WI38 (cell line): ENCODE measurements at regions not wholly inside any gene's neighbourhood (a gene's known extent, or its start where the extent isn't known, plus 50 kb on each side); places are given as distances from the start of the nearest gene placed in this dataset.

Experiments
- H3K4me3 ChIP-seq: 2 replicates; pipeline ENCODE4 v1.5.1; 2011; ENCODE audit warnings: low read depth, mild to moderate bottlenecking, control low read depth, low read length
- TF ChIP-seq, protein P1 (sequence below): IDR thresholded peaks from 2 replicates; pipeline ENCODE4 v1.5.1; 2012; ENCODE audit warnings: low read depth, mild to moderate bottlenecking, control low read depth, low read length

DNA sequence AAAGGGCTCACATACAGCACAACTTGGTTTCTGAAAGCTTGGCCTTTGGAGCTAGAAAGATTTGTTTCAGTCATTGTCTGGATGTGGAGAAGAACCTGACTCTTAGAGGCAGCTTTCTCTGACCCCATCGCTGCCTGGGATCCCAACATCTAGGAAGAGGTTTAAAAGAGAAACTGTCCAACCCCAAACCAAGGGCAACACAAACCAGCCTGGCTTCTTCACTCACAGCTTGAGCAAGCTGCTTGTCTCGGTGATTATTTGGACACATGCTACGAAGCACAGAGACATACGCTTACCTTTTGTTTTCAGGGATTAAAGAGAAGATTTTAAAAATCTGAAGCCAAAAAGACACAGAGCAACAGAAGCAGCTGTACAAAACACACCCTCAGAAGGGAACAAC lies 109.8 kb downstream of the ETS2 start:
- TF ChIP-seq, protein P1, sequence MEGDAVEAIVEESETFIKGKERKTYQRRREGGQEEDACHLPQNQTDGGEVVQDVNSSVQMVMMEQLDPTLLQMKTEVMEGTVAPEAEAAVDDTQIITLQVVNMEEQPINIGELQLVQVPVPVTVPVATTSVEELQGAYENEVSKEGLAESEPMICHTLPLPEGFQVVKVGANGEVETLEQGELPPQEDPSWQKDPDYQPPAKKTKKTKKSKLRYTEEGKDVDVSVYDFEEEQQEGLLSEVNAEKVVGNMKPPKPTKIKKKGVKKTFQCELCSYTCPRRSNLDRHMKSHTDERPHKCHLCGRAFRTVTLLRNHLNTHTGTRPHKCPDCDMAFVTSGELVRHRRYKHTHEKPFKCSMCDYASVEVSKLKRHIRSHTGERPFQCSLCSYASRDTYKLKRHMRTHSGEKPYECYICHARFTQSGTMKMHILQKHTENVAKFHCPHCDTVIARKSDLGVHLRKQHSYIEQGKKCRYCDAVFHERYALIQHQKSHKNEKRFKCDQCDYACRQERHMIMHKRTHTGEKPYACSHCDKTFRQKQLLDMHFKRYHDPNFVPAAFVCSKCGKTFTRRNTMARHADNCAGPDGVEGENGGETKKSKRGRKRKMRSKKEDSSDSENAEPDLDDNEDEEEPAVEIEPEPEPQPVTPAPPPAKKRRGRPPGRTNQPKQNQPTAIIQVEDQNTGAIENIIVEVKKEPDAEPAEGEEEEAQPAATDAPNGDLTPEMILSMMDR: no peak
- no peak overlapping the region for H3K4me3 ChIP-seq

DNA sequence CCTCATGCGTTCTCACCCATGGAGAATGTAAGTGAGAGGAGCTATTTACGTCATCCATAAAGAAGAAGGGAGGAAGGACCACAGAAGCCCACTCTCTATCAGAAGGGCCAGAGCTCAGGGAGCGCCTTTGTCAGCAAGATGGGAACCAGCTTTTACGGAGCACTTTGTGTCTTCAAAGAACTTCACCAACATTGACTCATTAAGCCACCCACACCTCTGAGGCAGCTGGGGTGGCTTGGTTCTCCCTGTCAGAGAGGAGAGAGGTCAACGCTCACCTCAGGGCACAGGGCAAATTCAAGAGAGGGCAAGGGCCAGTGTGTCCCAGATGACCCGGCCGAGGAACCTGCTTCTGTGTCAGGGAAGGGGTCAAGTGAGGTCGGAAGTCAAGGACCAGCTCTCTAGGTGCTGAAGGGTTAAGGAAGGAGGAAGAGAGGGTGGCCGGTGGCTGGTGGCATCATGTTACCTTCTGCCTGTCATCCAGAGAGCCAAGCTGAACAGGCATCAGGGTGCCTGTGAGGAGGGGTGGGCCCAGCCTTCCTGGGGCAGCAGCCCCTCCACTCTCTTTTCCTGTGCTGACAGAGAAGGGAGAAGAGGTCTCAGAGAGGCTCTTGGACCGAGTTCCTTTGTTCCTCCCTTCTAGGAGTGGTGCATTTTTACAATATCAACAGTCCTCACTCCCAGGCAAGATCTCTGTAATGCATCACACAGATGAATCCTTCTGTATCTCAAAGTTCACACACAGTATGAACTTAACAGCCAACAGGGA lies 109.0 kb downstream of the ETS2 start:
- TF ChIP-seq, protein P1: no peak
- H3K4me3 ChIP-seq: no peak overlapping the region

DNA sequence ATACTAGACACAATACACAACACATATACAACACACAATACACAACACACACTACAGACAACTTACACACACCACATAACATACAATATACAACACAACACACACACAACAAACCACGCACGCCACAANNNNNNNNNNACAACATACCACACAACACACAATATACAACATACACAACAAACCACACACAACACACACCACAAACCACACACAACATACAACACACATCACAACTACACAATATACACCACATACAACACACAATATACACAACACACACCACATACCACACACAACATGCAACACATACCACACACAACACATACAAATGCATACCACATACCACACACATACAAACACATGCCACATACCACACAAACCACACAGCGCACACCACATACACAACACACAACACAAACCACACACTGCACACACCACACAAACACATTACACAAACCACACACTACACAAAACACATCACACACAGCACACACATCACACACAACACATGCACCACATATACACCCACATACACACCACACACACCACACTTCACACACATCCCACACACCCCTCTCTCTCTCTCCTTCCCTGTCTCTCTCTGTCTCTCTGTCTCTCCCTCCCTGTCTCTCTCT lies 108.3 kb downstream of the ETS2 start:
- TF ChIP-seq, protein P1: no peak
- H3K4me3 ChIP-seq: no peak overlapping the region

DNA sequence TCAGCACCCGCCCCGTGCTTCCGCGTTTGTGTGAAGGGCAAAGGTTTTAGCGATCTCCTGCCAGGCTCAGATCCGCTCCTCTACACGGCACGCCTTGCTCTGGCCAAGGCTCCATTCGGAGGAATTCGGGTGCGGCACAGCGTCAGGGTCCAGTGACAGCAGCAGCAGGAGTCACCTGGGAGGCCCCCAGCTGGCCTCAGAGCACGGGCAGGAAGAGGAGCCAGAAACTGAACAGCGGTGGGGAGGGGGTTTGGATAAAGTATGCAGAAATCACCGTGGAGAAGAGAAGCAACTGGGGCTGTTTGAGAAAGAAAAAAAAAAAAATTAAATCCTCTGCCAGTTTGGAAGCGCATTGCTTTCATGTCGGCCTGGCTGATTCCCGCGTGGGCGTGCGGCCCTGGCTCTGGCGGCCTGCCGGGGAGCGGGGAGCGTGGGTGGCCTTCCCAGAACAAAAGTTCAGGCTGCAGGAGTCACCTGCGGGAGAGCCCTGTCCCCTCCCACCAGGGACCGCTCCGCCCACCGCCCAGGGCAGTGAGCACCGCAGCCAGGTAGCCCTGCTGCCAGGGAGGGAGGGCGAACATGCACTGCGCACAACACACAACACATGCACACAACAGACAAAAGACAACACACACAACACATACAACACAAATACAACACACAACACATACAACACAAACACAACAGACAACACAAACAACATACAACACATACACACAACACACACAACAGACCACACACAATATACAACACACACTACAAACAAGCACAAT lies 107.6 kb downstream of the ETS2 start:
- TF ChIP-seq, protein P1: no peak
- H3K4me3 ChIP-seq: no peak overlapping the region

DNA sequence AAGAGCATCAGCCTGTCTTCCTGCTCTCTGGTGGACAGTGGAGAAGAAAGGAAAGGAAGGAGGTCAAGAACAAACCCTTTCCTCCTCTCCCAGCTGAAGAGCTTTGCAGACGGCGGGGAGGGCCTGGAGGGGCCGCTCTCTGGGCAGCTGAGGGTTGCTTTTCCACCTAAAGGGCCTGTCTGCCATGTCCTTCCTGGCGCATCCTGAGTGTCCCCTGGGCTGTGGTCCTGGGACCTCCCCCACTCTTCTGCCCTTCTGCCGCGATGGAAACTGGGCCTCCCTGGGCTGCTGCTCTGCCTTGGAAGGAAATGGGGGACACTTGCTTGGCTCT lies 107.0 kb downstream of the ETS2 start:
- TF ChIP-seq, protein P1: no peak
- H3K4me3 ChIP-seq: no peak overlapping the region

DNA sequence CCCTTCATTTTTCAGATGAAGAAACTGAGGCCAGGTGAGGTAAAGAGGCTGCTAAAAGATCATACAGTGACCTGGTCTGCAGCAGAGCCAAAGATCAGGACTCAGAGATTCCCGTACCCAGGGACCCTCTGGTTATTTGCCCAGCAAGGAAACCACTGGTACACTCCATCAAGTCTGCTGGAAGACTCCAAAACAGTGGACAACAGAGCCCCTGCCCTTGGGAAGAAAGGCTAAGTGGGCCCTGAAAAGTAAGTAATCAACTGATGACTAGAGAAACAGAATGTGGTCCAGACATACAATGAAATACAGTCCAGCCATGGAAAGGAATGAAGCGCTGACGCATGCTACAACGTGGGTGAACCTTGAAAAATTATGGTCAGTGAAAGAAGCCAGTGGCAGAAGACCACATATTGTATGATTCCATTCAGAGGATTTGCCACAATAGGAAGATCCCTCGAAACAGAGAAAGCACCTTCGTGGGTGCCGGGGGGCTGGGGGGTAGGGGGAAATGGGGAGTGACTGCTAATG lies 106.4 kb downstream of the ETS2 start:
- no peak overlapping the region for H3K4me3 ChIP-seq
- TF ChIP-seq, protein P1: no peak
